ENCODE measurements at regions not wholly inside any gene's neighbourhood (a gene's known extent, or its start where the extent isn't known, plus 50 kb on each side); places are given as distances from the start of the nearest gene placed in this dataset.
"Not testable (repeated sequence)": the region's sequence is repeated elsewhere in the genome, so short reads cannot be mapped to it uniquely, and the experiment has no call there.

GRCh38 chr15:45810201-45810600 is 175.4 kb downstream of the SQOR start:
- Histone ChIP-seq H3K9me3 (ENCODE audit: low read depth, low read length, poor library complexity, severe bottlenecking) (no peaks in the 10 kb centered on the region), H3K27ac (ENCODE audit: low read depth, low read length, poor library complexity, severe bottlenecking) (no peak overlapping the region), H3K36me3 (ENCODE audit: insufficient read depth, low read length, poor library complexity, severe bottlenecking) (no peaks in the 10 kb centered on the region), H3K4me3 (ENCODE audit: low read depth, low read length, poor library complexity, severe bottlenecking) (no peak overlapping the region), H3K4me1 (ENCODE audit: insufficient read depth, low read length, poor library complexity, severe bottlenecking) (no peaks in the 10 kb centered on the region), H3K27me3 (replicated peaks; ENCODE audit: insufficient read depth, low read depth, low read length, poor library complexity) (no peaks in the 10 kb centered on the region)
- TF ChIP-seq CTCF (conservative IDR thresholded peaks at IDR 0.05; ENCODE audit: low read depth, low read length) = no peak
- TF ChIP-seq EZH2 (IDR thresholded peaks at IDR 0.05; ENCODE audit: borderline replicate concordance, low read depth, low read length, poor library complexity, severe bottlenecking) = no peak
- BruUV-seq (replicated peaks) = no TSS peak
- ChIA-PET CTCF (no interaction called here), POLR2A (ENCODE audit: low non-redundant PET) (no interaction called here)
- intact Hi-C loops (cut with micrococcal nuclease; ENCODE audit: unreplicated experiment) = no loop called here
- DNase-seq (ENCODE audit: low spot score) = no peak

GRCh38 chr15:45812200-45812599 is 177.4 kb downstream of the SQOR start:
- H3K4me1 ChIP-seq (ENCODE audit: insufficient read depth, low read length, poor library complexity, severe bottlenecking) = no peaks in the 10 kb centered on the region
- intact Hi-C loops (cut with micrococcal nuclease; ENCODE audit: unreplicated experiment) = no loop called here
- H3K4me3 ChIP-seq (ENCODE audit: low read depth, low read length, poor library complexity, severe bottlenecking) = no peak overlapping the region
- ChIA-PET CTCF (no interaction called here), POLR2A (ENCODE audit: low non-redundant PET) (no interaction called here)
- no peaks in the 10 kb centered on the region for H3K27me3 ChIP-seq (replicated peaks; ENCODE audit: insufficient read depth, low read depth, low read length, poor library complexity)
- no peak for DNase-seq (ENCODE audit: low spot score)
- H3K9me3 ChIP-seq (ENCODE audit: low read depth, low read length, poor library complexity, severe bottlenecking) = no peaks in the 10 kb centered on the region
- no peaks in the 10 kb centered on the region for H3K36me3 ChIP-seq (ENCODE audit: insufficient read depth, low read length, poor library complexity, severe bottlenecking)
- TF ChIP-seq CTCF (conservative IDR thresholded peaks at IDR 0.05; ENCODE audit: low read depth, low read length) (no peak), EZH2 (IDR thresholded peaks at IDR 0.05; ENCODE audit: borderline replicate concordance, low read depth, low read length, poor library complexity, severe bottlenecking) (no peak)
- no TSS peak for BruUV-seq (replicated peaks)
- H3K27ac ChIP-seq (ENCODE audit: low read depth, low read length, poor library complexity, severe bottlenecking) = no peak overlapping the region

- H3K4me1 ChIP-seq (ENCODE audit: insufficient read depth, low read length, poor library complexity, severe bottlenecking); H3K27ac ChIP-seq (ENCODE audit: low read depth, low read length, poor library complexity, severe bottlenecking); CTCF ChIA-PET; intact Hi-C loops (cut with micrococcal nuclease; ENCODE audit: unreplicated experiment); POLR2A ChIA-PET (ENCODE audit: low non-redundant PET); BruUV-seq (replicated peaks); H3K36me3 ChIP-seq (ENCODE audit: insufficient read depth, low read length, poor library complexity, severe bottlenecking); DNase-seq (ENCODE audit: low spot score); H3K4me3 ChIP-seq (ENCODE audit: low read depth, low read length, poor library complexity, severe bottlenecking); H3K9me3 ChIP-seq (ENCODE audit: low read depth, low read length, poor library complexity, severe bottlenecking); H3K27me3 ChIP-seq (replicated peaks; ENCODE audit: insufficient read depth, low read depth, low read length, poor library complexity): not testable (repeated sequence)
Observed at GRCh38 chr15:45817578-45817977, 182.7 kb downstream of the SQOR start.

GRCh38 chr15:45821390-45821789 is 186.6 kb downstream of the SQOR start:
- Histone ChIP-seq H3K27ac (ENCODE audit: low read depth, low read length, poor library complexity, severe bottlenecking) (no peak overlapping the region), H3K36me3 (ENCODE audit: insufficient read depth, low read length, poor library complexity, severe bottlenecking) (no peaks in the 10 kb centered on the region), H3K9me3 (ENCODE audit: low read depth, low read length, poor library complexity, severe bottlenecking) (no peaks in the 10 kb centered on the region), H3K27me3 (replicated peaks; ENCODE audit: insufficient read depth, low read depth, low read length, poor library complexity) (no peaks in the 10 kb centered on the region), H3K4me3 (ENCODE audit: low read depth, low read length, poor library complexity, severe bottlenecking) (no peak overlapping the region), H3K4me1 (ENCODE audit: insufficient read depth, low read length, poor library complexity, severe bottlenecking) (no peaks in the 10 kb centered on the region)
- ChIA-PET POLR2A (ENCODE audit: low non-redundant PET) (no interaction called here), CTCF (no interaction called here)
- intact Hi-C loops (cut with micrococcal nuclease; ENCODE audit: unreplicated experiment) = no loop called here
- no peak for TF ChIP-seq EZH2 (IDR thresholded peaks at IDR 0.05; ENCODE audit: borderline replicate concordance, low read depth, low read length, poor library complexity, severe bottlenecking)
- TF ChIP-seq CTCF (conservative IDR thresholded peaks at IDR 0.05; ENCODE audit: low read depth, low read length) = no peak
- no peak for DNase-seq (ENCODE audit: low spot score)
- no TSS peak for BruUV-seq (replicated peaks)

- H3K4me1 ChIP-seq (ENCODE audit: insufficient read depth, low read length, poor library complexity, severe bottlenecking); BruUV-seq (replicated peaks); CTCF ChIA-PET; DNase-seq (ENCODE audit: low spot score); H3K27ac ChIP-seq (ENCODE audit: low read depth, low read length, poor library complexity, severe bottlenecking); POLR2A ChIA-PET (ENCODE audit: low non-redundant PET); H3K36me3 ChIP-seq (ENCODE audit: insufficient read depth, low read length, poor library complexity, severe bottlenecking); intact Hi-C loops (cut with micrococcal nuclease; ENCODE audit: unreplicated experiment); H3K27me3 ChIP-seq (replicated peaks; ENCODE audit: insufficient read depth, low read depth, low read length, poor library complexity); H3K4me3 ChIP-seq (ENCODE audit: low read depth, low read length, poor library complexity, severe bottlenecking); H3K9me3 ChIP-seq (ENCODE audit: low read depth, low read length, poor library complexity, severe bottlenecking): not testable (repeated sequence)
Observed at GRCh38 chr15:45822968-45823367, 188.1 kb downstream of the SQOR start.
